ENCODE measurements at regions not wholly inside any gene's neighbourhood (a gene's known extent, or its start where the extent isn't known, plus 50 kb on each side); places are given as distances from the start of the nearest gene placed in this dataset.

GRCh38 chr3:161599697-161600096 is 103.1 kb downstream of the OTOL1 start:
- TF ChIP-seq CTCF (IDR thresholded peaks at IDR 0.05) (no peak), POLR2A (IDR thresholded peaks at IDR 0.05) (no peak)
